ENCODE measurements at regions not wholly inside any gene's neighbourhood (a gene's known extent, or its start where the extent isn't known, plus 50 kb on each side); places are given as distances from the start of the nearest gene placed in this dataset.

DNA sequence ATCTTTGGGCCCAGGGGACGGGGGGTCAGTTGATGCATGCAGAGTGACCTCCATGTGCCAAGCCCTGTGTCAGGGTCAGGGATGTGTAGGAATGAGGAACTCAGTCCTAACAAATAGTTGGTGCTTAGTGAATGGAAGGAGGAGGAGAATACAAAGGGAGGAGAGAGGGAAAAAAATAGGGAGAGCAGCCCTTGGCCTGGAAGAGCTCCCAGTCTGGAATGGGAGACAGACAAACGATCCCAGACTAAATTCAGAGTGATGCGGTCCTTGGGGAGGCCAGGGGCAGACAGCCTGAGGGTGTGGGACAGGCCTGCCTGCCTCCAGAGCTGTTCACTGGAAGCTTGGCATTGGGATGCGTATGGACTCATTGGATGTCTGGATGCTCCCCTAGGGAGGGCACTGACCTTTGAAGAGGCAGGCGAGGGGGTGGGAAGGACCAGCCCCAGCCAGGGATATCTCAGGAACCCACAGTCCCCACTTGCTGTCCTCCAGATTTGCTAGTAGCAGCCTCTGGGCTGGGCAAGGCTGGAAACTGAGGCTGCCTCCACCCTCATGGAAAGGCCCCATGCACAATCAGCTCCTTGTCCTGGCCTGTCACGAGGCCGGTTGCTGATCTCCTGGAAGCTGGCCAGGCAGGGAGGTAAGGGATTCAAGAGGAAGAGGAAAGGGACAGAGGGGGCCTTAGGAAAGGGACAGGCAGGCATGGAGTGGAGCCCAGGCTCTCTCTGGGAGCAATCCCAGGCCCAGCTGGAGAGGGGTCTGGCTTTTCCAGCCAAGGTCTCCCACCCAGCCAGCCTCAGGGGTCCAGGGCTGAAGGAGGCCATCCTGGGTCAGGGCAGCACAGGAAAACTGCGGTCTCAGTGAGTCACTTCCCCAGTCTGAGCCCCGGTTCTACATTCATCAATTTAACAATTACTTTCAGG lies 69.0 kb upstream of the GGTA1 start:
- DNase-seq (ENCODE audit: low read depth in 4 of 4, low spot score in 3 of 4), result no peak

DNA sequence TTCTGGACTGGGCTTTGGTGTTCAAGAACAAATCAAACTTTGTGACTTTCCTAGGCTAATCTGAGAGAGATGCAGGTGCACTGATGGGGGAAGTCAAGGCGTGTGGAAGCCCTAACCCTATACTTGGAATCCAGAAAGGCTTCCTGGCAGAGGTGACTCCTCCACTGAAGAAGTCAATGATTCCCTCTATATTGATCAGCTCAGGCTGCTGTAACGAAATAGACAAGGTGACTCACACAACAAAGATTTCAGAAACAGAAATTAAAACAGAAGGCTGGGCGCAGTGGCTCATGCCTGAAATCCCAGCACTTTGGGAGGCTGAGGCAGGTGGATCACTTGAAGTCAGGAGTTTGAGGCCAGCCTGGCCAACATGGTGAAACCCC lies 69.6 kb upstream of the GGTA1 start:
- no peak for DNase-seq (ENCODE audit: low read depth in 4 of 4, low spot score in 3 of 4)

DNA sequence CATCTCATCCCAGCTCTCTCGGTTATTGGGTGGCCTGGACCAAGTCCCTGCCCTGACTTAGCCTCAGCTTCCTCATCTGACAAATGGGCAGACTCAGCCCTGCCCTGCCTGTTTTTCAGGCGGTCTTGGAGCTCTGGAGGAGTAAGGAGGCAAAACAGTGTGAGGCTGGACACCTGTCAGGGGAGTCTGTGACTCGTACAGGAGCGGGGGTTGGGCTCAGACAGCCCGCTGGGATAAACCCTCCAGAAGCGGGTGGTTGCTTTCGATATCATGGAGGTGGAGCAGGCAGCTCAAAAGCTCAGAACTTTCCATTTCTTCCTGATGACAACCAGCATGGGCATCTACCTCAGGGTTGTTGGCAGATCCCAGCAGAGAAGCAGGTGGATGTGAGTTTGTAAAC lies 72.9 kb upstream of the GGTA1 start:
- DNase-seq (ENCODE audit: low read depth in 4 of 4, low spot score in 3 of 4), result no peak

DNA sequence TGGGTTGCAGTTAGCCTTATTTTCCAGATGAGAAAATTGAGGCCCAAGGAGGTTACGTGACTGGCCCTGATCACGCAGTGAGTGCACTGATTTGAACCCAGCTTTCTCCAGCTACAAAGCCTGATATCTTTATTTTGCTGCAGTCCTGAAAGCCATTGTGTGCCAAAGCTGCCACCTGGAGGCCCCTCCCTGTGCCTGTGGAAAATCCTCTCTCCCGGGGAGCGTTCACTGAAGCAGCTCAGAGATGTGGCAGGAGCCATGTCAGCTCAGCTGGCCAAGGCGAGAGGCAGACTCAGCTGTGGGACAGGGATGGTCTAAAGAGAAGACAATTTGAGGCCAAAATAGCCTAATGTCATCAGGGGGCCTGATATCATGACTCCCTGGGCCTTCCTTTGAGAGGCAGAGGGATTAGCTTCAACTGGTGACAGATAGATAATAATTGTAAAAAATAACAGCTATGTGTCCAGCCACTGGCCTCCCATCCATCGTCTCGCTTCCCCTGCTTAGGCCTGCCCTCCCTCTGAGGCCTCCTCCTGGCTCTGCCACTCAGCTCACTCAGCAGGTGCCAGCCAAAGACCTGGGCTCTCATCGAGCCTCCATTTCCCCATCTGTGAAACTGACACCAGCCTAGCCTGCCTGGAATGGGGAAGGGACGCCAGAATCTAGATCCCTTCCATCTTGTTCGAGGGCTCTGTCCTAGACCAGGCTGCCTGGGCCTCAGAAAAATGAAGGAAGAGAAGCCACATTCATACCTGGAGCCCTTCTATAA lies 74.3 kb upstream of the GGTA1 start:
- DNase-seq (ENCODE audit: low read depth in 4 of 4, low spot score in 3 of 4), result no peak

DNA sequence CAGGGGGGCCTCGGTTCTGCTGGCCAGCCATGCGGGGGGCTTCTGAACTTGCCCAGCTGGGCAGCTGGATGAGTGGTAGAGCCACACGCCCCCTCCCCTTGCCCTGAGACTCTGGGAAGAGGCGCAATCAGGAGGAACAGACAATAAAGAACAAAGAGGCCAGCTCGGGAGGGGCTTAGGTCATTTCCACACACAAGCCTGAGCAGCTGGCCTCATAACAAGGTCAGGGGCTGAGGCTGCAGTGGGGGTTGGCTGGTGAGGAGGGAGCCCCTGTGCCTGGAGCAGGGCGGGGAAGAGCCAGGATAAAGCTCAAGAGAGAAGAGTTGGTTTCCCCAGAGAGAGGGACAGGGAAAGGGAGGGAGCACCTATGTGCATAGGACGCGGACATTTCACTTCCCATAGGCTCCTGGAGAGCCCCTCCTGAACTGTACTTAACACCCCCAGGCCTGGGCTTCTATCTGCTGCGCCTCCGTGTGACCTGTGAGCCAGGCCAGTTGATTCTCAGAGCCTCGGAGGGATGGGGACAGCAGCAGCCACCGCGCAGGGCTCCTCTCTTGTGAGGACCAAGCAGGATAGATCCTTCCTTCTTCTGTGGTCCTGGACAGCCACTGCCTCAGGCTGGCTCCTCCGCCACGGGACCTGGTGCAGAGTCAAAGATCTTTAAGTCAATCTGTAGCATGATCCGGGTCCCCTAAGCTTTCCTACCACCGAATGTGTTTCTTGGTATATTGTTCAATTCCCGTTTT lies 75.3 kb upstream of the GGTA1 start:
- DNase-seq (ENCODE audit: low read depth in 4 of 4, low spot score in 3 of 4), result no peak

DNA sequence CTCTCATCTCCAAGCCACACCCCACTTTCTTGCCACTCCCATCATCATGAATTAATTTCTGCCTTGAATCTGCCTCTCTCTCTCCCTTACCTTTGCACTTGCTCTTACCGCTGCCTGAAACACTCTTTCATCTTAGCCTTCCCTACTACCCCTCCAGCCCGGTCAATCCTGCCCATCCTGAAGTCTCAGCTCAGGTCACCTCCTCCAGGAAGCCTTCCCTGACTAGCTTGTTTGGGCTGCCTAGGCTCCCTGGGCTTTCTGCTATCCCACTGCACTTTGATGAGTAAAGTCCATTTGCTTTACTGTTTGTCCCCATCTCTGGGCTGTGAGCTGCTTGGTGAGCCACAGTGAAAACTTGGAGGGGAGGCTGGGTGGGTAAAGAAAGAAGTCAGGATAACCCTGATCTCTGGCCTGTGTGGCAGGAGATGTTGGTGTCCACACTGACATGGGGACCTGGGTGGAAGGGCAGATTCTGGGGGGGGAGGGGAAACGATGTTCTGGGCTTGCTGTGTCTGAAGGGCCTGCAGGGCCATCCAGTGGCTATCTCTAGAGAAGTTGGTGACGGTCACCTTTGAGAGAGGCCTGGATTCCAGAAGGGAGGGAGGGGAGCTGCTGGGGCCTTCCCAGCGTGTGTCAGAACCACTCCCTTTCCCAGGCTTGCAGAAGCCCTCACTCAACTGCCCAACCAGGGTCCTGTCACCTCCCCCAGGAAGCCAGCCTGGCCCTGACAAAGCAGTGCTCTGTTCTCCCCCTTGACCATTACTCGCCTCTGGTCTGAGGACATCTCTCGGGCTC lies 75.0 kb upstream of the DAB2IP start:
- no peak for DNase-seq (ENCODE audit: low read depth in 4 of 4, low spot score in 3 of 4)

DNA sequence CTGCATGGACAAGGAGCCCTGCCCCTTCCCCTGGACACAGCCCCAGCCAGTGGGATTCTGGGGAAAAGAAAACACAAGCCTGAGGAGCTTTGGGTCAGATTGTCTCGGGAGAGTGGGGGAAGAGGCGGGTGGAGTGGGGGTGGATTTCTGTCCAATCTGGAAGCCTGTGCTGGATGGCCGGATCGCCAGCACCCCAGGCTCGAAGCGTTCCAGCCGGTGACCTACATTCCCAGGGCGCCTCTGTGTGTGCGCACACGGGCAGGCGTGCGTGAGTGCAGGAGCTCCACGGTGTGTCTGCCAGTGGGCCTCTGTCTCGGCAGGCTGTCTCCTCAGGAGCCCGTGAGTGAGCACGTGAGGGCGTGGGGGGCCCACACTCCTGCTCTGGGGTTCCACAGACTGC lies 74.3 kb upstream of the DAB2IP start:
- no peak for DNase-seq (ENCODE audit: low read depth in 4 of 4, low spot score in 3 of 4)

DNA sequence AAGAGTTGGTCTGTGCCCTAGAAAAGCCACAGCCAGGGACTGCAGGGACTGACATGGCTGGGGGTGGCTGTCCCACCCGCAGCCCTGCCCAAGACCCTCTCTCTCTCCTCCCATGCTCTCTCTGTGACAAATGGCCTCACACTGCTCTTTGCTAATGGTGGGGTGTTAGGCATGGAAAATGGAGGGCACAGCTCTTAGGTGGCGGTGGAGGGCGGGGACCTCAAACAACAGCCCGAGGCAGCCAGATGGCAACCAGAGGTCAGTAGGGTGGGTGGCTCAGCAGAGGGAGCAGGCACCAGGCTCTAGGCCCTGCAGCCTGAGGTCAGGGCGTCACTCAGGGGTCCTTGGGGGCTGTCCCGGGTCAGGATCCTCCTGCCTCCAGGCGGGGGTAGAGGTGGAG lies 73.9 kb upstream of the DAB2IP start:
- no peak for DNase-seq (ENCODE audit: low read depth in 4 of 4, low spot score in 3 of 4)

DNA sequence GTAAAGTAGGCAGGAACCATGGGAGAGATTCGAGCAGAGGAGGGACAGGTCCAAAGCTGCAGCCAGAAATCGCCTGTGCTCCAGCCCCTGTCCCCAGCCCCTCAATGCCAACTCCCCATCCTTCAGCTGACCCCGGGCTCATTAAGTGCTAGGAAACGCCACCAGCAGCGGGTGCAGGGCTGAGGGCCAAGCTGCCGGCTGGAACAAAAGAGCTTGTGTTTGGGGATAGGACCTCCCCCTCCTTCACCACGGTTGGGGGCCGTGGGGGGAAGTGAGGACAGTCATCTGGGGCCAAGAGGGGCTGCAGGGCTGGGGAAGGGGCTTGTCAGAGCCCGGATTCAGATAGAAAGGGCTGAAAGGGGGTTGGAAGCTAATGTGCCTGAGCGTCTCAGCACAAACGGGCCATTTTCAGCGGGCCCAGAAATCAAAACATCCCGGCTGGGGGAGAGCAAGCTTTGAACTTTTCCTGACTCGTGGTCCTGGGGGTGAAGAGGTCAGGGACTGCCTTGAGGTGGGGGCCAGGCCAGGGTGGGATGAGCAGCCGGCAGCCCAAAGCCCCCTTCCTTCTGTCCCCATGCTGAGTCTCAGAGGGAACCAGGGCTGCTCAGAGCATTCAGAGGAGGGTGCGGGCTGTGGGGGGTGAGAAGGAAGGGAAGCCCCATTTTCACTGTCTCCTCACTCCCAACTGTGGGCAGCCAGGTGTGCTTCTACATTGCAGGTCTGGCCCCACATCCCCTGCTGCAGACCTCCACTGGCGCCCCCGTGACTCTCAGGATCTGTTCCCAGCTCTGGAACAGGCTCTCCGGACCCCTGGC lies 69.4 kb upstream of the DAB2IP start:
- no peak for DNase-seq (ENCODE audit: low read depth in 4 of 4, low spot score in 3 of 4)

DNA sequence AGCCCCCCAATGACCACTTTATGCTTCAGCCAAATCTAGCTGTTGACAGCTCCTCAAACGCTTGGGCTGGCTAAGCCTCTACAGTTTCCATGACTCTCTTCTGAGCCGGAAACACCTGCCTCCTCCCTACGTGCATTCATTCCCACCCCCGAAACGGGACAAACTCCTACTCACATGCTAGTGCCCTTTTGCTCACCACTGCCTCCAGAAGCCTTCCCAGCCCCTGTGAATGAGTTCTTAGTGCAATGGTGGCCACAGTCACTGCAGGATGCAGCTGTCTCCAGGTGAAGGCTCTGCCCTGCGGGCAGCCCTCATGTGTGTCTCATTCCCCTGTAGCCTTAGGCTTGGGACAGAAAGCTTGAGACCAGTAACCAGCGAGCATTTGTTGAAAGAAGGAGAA lies 68.8 kb upstream of the DAB2IP start:
- no peak for DNase-seq (ENCODE audit: low read depth in 4 of 4, low spot score in 3 of 4)

DNA sequence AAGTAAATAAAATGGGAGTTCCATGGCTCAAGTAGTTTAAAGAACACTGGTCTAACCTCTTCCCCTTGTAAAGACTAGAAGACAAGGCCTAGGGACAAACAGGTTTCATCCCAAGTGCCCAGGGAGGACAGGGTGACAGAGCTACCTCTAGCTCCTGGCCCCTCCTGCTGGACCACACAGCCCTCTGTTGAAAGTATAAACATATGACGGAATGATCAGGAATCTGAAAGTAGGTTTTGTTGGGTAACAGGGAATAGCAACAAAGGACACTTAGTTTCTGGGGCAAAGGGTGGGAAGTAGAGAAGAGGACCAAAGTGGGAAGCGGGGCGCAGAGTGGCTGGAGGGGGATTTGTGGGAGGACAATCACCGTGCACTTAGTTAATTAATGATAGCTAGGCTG lies 67.0 kb upstream of the DAB2IP start:
- no peak for DNase-seq (ENCODE audit: low read depth in 4 of 4, low spot score in 3 of 4)

DNA sequence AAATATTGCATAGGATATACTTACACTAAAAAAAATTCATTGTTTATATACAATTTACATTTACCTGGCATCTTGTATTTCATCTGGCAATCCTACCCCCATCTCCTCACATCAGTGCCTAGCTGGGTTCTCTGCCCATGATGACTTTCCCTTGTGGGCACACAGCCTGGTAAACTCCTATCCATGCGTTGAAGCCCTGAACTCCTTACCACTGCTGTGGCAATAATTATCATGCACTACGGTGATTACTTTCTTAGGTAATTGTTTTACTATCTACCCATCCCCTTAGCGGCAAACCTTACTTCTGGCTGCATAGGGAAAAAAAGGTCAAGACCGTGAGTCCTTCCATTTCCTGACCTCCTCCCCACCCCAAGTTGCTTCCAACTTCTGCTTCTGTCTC lies 63.6 kb upstream of the DAB2IP start:
- DNase-seq (ENCODE audit: low read depth in 4 of 4, low spot score in 3 of 4), result no peak

DNA sequence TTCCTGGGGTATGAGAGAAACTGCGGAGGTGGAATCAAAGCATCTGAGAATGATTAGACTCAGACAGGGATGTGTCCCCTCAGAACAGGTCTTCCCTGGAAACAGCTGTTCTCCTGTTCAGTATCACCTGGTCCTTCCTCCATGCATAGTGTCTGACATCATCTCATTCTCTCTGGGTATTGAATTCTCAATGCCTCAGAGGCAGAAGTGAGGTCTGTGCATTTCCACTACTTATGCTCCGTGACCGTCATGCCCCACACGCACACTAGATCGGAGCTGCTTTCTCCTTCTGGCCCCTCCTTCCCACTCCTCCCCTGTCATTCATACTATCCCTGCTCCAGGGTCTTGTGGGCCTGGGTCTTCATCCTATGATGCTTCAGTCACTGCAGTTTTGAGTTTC lies 61.4 kb upstream of the DAB2IP start:
- no peak for DNase-seq (ENCODE audit: low read depth in 4 of 4, low spot score in 3 of 4)

DNA sequence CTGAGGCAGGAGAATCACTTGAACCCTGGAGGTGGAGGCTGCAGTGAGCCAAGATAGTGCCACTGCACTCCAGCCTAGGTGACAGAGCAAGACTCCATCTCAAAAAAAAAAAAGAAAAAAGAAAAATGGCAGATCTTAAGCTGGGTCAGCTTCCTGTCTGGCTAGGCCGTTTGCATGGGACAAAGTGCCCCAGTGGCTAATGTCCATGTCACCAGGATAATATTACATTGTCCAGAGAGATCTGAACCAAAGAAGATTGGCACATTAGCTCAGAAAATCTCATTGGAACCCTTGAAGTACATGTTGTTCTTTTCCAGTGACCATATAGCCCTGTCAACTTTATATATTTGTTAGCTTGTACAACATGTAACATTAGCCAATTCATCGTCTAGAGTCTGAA lies 59.2 kb upstream of the DAB2IP start:
- DNase-seq (ENCODE audit: low read depth in 4 of 4, low spot score in 3 of 4), result no peak

DNA sequence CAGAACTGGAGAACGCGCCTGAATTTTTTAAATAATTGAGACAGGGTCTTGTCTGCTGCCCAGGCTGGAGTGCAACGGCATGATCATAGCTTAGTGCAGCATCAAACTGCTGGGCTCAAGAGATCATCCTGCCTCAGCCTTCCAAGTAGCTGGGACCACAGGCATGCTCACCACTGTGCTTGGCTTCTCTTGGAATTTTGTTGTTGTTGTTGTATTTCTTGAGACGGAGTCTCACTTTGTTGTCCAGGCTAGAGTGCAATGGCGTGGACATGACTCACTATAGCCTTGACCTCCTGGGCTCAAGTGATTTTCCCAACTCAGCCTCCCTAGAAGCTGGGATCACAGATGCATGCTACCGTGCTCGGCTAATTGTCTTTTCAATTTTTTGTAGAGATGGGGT lies 58.4 kb upstream of the DAB2IP start:
- no peak for DNase-seq (ENCODE audit: low read depth in 4 of 4, low spot score in 3 of 4)

DNA sequence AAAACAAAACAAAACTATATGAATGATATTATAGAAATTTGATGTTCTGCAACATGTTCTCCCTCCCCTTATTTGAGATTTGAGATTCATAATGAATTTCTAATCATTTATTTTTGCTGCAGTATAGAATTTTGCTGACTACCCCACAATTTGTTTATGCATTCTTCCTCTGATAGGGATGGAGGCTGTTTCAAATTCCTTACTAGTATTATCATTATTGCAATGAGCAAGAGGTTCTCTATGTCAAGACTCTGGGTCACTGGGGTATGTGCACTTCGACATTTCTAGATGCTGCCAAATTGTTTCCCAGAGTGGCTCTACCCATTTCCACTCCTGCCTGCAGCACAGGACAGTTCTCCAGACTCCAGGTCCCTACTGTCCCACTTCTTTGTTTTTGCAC lies 54.9 kb upstream of the DAB2IP start:
- no peak for DNase-seq (ENCODE audit: low read depth in 4 of 4, low spot score in 3 of 4)

DNA sequence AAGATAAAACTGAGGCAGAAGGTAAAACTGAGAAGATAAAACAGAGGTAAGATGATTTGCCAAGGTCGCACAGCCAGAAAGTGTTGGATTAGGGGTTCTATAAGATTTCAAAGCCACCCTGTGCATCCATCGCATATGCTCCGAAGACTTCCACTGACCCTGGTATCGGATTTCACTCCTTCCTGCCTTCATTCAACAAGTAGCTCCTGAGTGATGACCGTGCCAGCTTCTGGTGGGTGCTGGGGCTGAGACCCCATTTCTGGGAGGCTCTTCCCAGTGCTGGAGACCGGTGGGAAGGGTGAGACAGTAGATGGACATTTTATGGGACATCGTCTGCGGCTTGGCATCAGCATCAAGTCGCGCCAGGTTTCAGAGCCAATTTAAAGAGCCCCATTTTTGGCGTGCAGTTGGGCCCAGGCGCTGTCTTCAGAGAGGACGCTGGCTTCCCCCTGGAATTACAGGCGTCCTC lies 53.7 kb upstream of the DAB2IP start:
- no peak for DNase-seq (ENCODE audit: low read depth in 4 of 4, low spot score in 3 of 4)

DNA sequence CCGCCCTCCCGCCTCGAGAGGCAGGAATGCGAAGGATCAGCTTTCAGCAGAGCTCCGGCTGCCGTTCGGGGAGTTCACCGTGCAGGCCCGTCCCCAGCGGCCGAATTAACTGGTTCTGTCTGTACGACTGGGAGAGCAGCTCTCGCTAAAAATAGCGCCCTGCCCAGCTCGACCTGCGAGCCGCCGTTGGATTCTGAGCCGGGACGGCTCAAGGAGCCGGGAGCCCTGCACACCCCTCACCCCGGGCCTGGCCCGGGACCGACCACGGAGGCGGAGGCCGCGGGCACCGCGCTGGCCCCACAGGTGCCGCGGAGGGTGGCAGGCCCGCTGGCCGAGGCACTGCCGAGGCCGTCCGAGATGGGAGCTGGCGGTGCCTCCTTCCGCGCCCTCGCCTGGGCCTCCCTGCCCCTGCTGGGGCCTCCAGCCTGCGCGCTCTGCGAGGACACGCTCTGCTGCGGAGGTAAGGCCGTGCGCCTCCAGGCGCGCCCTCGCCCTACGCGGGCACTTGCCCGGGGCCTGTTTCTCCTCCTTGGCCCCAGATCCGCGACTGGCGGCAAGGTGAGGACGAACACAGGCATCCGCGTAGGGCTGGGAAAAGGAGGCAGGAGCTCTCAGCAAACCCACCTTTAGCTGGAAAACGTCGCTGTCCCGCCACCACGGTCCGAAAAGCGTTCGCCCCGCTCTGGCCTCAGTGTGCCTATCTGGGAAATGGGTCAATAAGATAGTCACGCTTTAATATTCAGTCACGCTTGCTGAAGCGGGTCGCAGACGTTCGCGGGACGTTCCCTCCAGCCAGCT lies 53.1 kb upstream of the DAB2IP start:
- peak in 3 of 4 donors; percentile 72 to 80 (median 74) for DNase-seq (ENCODE audit: low read depth in 4 of 4, low spot score in 3 of 4)

Measured in left renal pelvis (tissue), 4 donors.